H1 (cell line): ENCODE measurements at regions not wholly inside any gene's neighbourhood (a gene's known extent, or its start where the extent isn't known, plus 50 kb on each side); places are given as distances from the start of the nearest gene placed in this dataset.

Experiments
- BCL11A ChIP-seq, 2 experiments: IDR thresholded peaks; one replicate each; pipeline ENCODE4 v1.6.1; 2011; ENCODE audit warnings: low read depth in 2 of 2, low read length in 2 of 2, mild to moderate bottlenecking in 2 of 2
- EGR1 ChIP-seq: IDR thresholded peaks from 2 replicates; pipeline ENCODE4 v1.6.1; 2011; ENCODE audit warnings: low read depth, low read length, borderline replicate concordance
- POLR2A ChIP-seq, 2 experiments: IDR thresholded peaks; 1 replicate in 1 of 2; 2 replicates in 1 of 2; pipeline ENCODE4 v1.6.1; 2011; ENCODE audit warnings: low read depth in 2 of 2, low read length in 2 of 2, mild to moderate bottlenecking in 2 of 2; ENCODE audit errors: control extremely low read depth in 1 of 2
- SP1 ChIP-seq: IDR thresholded peaks from 2 replicates; pipeline ENCODE4 v1.6.1; 2011; ENCODE audit warnings: low read depth, low read length
- TF ChIP-seq, protein P1 (sequence below), 3 experiments: IDR thresholded peaks; 1 replicate in 2 of 3; 2 replicates in 1 of 3; pipeline versions ENCODE4 v1.5.1 to v1.6.1; 2011; ENCODE audit warnings: low read length in 3 of 3, mild to moderate bottlenecking in 3 of 3, inconsistent platforms in 2 of 3, low read depth in 1 of 3, moderate library complexity in 1 of 3; ENCODE audit not compliant: insufficient read depth in 1 of 3; ENCODE audit errors: control extremely low read depth in 1 of 3

DNA sequence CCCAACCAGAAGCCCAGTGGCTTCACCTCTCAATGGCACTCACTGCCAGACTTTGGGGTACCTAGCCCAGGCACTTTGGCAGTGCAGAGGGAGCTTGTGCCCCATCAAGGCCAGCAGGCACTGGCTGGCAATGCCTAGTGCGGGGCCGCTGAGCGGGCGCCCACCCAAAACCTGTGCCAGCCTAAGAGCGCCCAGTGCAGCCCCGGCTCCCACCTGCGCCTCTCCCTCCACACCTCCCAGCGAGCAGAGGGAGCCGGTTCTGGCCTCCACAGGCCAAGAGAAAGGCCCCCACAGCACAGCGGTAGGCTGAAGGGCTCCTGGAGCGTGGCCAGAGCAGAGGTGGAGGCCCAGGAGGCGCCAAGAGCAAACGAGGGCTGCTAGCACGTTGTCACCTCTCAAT, 930.8 kb downstream of the IPMK start:
- TF ChIP-seq SP1 (no peak), EGR1 (no peak), BCL11A (IDR thresholded peaks at IDR 0.05; ENCODE audit: low read depth in 2 of 2, low read length in 2 of 2) (no peak), POLR2A (IDR thresholded peaks at IDR 0.05; ENCODE audit: control extremely low read depth in 1 of 2, low read depth in 2 of 2, low read length in 2 of 2) (no peak)
- TF ChIP-seq, protein P1, sequence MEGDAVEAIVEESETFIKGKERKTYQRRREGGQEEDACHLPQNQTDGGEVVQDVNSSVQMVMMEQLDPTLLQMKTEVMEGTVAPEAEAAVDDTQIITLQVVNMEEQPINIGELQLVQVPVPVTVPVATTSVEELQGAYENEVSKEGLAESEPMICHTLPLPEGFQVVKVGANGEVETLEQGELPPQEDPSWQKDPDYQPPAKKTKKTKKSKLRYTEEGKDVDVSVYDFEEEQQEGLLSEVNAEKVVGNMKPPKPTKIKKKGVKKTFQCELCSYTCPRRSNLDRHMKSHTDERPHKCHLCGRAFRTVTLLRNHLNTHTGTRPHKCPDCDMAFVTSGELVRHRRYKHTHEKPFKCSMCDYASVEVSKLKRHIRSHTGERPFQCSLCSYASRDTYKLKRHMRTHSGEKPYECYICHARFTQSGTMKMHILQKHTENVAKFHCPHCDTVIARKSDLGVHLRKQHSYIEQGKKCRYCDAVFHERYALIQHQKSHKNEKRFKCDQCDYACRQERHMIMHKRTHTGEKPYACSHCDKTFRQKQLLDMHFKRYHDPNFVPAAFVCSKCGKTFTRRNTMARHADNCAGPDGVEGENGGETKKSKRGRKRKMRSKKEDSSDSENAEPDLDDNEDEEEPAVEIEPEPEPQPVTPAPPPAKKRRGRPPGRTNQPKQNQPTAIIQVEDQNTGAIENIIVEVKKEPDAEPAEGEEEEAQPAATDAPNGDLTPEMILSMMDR (IDR thresholded peaks at IDR 0.05; ENCODE audit: control extremely low read depth in 1 of 3, insufficient read depth in 1 of 3, low read depth in 1 of 3, low read length in 3 of 3): no peak
